HG03280 (cell line): ENCODE measurements at regions not wholly inside any gene's neighbourhood (a gene's known extent, or its start where the extent isn't known, plus 50 kb on each side); places are given as distances from the start of the nearest gene placed in this dataset.
"Not testable (repeated sequence)": the region's sequence is repeated elsewhere in the genome, so short reads cannot be mapped to it uniquely, and the experiment has no call there.

ENCODE experiments used
- ATAC-seq: cut with Tn5 transposase; IDR thresholded peaks from one replicate; pipeline ENCODE4 v1.9.1; 2021; ENCODE audit warnings: mild to moderate bottlenecking, moderate library complexity; ENCODE audit not compliant: unreplicated experiment

- ATAC-seq: no peak
Observed at GRCh38 chr2:53610260-53610659, 157.3 kb upstream of the CHAC2 start.

GRCh38 chr2:53609551-53609950, 158.1 kb upstream of the CHAC2 start:
- ATAC-seq: no peak

DNA sequence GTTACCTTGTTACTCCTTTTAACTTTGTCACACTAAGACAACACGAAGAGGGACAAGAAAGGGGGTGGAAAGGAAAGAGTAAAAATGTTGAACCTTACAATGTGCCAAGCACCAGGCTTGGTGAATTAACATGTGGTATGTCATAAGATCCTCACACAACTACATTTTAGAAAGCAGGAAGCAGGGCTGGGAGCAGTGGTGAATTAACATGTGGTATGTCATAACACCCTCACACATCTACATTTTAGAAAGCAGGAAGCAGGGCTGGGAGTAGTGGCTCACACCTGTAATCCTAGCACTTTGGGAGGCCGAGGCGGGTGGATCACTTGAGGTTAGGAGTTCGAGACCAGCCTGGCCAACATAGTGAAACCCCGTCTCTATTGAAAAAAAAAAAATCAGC, 159.3 kb upstream of the CHAC2 start:
- no peak for ATAC-seq

DNA sequence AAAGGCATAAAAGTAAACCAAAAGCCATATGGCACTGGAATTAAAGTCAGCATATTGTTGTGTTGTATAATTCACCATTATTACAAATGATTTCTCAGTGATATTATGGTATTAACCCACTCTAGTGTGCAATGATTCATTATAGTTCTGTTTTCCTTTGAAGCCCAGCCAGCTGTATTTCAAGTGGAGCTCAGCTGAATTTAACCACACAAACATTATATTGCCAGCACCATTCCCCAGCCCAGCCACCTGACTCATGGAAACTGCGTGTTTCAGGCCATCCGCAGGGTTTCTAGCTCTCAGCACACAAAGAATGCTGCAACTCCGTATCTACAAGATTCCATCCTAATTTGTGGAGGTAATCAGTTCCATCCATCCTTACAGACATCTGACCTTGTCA, 166.8 kb upstream of the CHAC2 start:
- ATAC-seq: no peak

DNA sequence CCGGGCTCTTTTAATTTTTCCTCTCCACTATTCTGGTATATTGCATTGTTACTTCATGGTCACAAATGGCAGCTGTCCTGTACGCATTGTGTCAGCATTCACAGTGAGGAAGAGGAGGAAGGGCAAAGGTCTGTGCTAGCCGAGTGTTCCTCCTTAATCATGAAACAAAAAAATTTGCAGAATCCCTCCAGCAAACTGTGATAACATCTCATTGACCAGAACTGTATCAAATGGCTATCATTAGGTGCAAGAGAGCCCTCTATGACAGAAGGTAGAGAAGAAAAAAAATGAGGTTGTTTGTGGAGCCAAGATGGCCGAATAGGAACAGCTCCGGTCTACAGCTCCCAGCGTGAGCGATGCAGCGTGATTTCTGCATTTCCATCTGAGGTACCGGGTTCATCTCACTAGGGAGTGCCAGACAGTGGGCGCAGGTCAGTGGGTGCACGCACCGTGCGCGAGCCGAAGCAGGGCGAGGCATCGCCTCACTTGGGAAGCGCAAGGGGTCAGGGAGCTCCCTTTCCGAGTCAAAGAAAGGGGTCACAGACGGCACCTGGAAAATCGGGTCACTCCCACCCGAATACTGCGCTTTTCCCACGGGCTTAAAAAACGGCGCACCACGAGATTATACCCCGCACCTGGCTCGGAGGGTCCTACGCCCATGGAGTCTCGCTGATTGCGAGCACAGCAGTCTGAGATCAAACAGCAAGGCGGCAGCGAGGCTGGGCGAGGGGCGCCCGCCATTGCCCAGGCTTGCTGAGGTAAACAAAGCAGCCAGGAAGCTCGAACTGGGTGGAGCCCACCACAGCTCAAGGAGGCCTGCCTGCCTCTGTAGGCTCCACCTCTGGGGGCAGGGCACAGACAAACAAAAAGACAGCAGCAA, 180.6 kb upstream of the CHAC2 start:
- not testable (repeated sequence) for ATAC-seq

GRCh38 chr2:53584986-53585385, 182.6 kb upstream of the CHAC2 start:
- ATAC-seq: no peak

- ATAC-seq: no peak
Observed at GRCh38 chr2:53583583-53583982, 184.0 kb upstream of the CHAC2 start.

DNA sequence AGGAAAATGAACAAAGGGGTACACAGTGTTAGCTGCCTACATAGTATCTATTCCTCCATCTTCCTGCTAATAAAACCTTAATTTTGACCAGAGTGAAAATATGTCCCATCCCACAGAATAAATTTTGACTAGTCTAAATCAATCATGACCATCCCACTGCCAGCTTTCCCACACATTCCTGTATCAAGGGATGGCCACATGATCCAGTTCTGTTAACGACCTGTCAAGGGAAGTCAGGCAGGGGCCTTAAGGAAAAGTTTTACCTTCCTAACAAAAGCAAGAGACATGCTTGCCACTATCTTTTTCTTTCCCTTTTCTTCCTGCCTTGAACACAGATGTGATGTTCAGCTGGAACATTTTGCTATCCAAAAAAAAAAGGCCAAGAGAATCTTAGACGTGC, 185.0 kb upstream of the CHAC2 start:
- no peak for ATAC-seq

- ATAC-seq: no peak
Observed at GRCh38 chr2:53576166-53576565, 191.4 kb upstream of the CHAC2 start.

- no peak for ATAC-seq
Observed at GRCh38 chr2:53575721-53576124, 191.9 kb upstream of the CHAC2 start.

GRCh38 chr2:53572696-53573095, 194.9 kb upstream of the CHAC2 start:
- ATAC-seq: no peak

DNA sequence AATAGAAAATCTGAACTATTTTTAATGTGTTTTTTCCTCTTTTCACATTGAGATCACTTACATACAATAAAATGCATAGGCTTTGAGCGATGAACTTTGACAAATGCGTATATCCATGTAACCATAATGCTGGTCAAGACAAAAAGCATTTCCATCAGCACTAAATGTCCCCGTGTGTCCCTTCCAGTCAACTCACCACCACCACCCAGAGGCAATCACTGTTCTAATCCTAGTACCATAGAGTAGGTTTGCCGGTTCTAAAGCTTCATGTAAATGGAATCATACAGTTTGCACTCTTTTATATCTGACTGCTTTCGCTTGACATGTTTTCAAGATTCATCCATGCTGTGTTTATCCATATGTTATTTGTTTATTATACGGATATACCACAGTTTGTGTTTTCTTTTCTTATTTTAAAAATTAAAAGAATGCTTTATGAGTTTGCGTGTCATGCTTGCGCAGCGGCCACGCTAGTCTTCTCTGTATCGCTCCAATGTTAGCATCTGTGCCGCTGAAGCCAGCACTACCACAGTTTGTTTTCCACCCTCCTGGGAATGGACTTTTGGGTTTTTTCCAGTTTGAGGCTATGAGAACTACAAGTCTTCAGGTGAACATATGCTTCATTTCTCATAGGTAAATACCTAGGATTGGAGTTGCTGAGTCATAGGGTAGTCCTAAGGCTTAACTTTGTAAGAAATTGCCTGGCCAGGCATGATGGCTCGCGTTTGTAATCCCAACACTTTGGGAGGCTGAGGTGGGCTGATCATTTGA, 197.5 kb upstream of the CHAC2 start:
- ATAC-seq: no peak

DNA sequence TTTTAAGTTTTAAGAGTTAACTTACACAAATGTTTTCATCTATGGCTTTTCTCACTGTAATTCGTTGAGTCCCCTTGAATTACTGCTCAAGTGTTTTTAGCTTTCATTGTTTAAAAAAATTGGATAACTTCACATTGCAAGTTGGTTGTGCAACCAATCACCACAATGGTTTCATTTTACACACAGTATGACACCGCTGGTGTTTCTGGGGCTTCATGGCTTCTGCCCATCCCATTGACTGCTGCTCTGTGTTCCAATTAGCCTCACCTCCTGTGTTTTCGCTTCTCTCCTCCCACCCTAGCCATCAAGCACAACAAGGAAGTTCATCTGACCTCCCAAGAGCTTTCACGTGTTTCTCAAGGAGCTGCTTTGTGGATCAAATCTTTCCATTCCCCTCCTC, 199.1 kb upstream of the CHAC2 start:
- ATAC-seq: no peak

- ATAC-seq: no peak
Observed at GRCh38 chr2:53567073-53567472, 200.5 kb upstream of the CHAC2 start.

- no peak for ATAC-seq
Observed at GRCh38 chr2:53562407-53562806, 205.2 kb upstream of the CHAC2 start.

DNA sequence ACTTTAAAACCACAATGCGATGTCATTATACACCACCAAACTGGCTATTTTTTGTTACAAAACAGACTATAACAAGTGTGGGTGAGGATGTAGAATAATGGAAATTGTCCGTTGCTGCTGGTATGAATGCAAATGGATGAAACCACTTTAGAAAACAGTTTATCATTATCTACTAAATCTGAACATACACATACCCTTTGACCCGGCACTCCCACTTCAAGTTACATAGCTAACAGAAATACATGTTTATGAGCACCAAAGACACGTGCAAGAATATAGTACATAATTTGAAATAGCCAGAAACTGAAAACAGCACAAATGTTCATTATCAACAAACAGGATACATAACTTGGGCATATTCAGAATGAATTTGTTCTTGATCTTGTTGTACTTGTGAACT, 206.4 kb upstream of the CHAC2 start:
- ATAC-seq: no peak

- ATAC-seq: no peak
Observed at GRCh38 chr2:53559302-53559966, 208.2 kb upstream of the CHAC2 start.

DNA sequence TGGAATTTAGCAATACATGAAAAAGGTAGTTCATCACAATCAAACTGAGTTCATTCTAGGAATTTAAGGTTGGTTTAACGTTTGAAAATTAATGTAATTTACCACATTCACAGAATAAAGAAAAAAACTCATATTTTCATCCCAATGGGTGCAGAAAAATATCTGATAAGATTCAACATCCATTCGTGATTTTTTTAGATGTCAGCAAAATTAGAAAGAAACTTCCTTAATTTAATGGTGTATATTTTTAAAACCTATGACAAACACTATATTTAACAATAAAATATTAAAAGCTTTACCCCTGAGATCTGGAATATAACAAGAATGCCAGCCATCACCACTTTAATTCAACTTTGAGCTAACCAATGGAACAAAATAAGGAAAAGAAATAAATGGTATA, 208.7 kb upstream of the CHAC2 start:
- no peak for ATAC-seq

GRCh38 chr2:53549497-53549896, 218.1 kb upstream of the CHAC2 start:
- ATAC-seq: no peak

GRCh38 chr2:53545604-53546003, 222.0 kb upstream of the CHAC2 start:
- ATAC-seq: no peak

- no peak for ATAC-seq
Observed at GRCh38 chr2:53544871-53545558, 222.6 kb upstream of the CHAC2 start.
